Gastrocnemius medialis (tissue), 4 donors: ENCODE measurements at regions not wholly inside any gene's neighbourhood (a gene's known extent, or its start where the extent isn't known, plus 50 kb on each side); places are given as distances from the start of the nearest gene placed in this dataset.

ENCODE experiments used
- POLR2A ChIP-seq, 2 donors: fragments of 450-650 bp; IDR thresholded peaks; one replicate each; pipeline ENCODE4 v1.6.1; 2017; ENCODE audit warnings: antibody characterized with exemption in 2 of 2, mild to moderate bottlenecking in 2 of 2, moderate library complexity in 2 of 2
- TF ChIP-seq, protein P1 (sequence below), 5 experiments: fragments of 450-650 bp in 3 of 5; fragments of 200-600 bp in 2 of 5; sonication (generic) in 2 of 5; IDR thresholded peaks in 4 of 5; conservative IDR thresholded peaks in 1 of 5; 1 replicate in 4 of 5; 2 replicates in 1 of 5; pipeline ENCODE4 v1.5.1; 2016 to 2019; ENCODE audit warnings: antibody characterized with exemption in 5 of 5, mild to moderate bottlenecking in 3 of 5, moderate library complexity in 3 of 5

DNA sequence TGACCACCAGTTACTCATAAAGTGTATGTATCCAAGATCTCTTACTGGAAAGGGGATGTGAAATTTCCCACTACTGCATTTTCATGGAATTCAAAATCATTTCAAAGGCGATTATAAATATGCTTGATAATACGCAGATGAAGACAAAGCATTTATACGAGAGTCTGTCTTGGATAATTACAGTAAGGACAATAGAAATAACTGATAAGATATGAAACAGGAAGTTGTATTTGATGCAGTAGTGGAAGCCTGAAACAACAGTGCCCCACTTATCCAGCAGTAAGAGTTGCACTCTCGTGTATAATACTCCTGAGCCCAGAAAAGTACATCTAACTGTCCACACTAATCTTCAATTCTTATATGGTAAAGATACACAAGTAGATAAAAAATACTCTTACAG lies 188.7 kb upstream of the POU5F2 start:
- TF ChIP-seq, protein P1, sequence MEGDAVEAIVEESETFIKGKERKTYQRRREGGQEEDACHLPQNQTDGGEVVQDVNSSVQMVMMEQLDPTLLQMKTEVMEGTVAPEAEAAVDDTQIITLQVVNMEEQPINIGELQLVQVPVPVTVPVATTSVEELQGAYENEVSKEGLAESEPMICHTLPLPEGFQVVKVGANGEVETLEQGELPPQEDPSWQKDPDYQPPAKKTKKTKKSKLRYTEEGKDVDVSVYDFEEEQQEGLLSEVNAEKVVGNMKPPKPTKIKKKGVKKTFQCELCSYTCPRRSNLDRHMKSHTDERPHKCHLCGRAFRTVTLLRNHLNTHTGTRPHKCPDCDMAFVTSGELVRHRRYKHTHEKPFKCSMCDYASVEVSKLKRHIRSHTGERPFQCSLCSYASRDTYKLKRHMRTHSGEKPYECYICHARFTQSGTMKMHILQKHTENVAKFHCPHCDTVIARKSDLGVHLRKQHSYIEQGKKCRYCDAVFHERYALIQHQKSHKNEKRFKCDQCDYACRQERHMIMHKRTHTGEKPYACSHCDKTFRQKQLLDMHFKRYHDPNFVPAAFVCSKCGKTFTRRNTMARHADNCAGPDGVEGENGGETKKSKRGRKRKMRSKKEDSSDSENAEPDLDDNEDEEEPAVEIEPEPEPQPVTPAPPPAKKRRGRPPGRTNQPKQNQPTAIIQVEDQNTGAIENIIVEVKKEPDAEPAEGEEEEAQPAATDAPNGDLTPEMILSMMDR (IDR thresholded peaks at IDR 0.05 in 4 of 5, conservative IDR thresholded peaks at IDR 0.05 in 1 of 5): no peak
- TF ChIP-seq POLR2A (IDR thresholded peaks at IDR 0.05): no peak
